ENCODE measurements at regions not wholly inside any gene's neighbourhood (a gene's known extent, or its start where the extent isn't known, plus 50 kb on each side); places are given as distances from the start of the nearest gene placed in this dataset.

GRCh38 chr20:50343125-50343489 is 152.5 kb downstream of the CEBPB start:
- DNase-seq (ENCODE audit: low read depth): no peak

GRCh38 chr20:50343490-50344179 is 153.0 kb downstream of the CEBPB start:
- no peak for DNase-seq (ENCODE audit: low read depth)

- DNase-seq (ENCODE audit: low read depth): no peak
Observed at GRCh38 chr20:50344232-50345071, 153.8 kb downstream of the CEBPB start.

GRCh38 chr20:50345712-50346373 is 155.2 kb downstream of the CEBPB start:
- no peak for DNase-seq (ENCODE audit: low read depth)

GRCh38 chr20:50346374-50347283 is 156.0 kb downstream of the CEBPB start:
- DNase-seq (ENCODE audit: low read depth): peak; percentile 85

GRCh38 chr20:50347284-50348063 is 156.8 kb downstream of the CEBPB start:
- no peak for DNase-seq (ENCODE audit: low read depth)

GRCh38 chr20:50348096-50348495 is 157.5 kb downstream of the CEBPB start:
- no peak for DNase-seq (ENCODE audit: low read depth)

GRCh38 chr20:50350510-50351249 is 159.5 kb upstream of the PTPN1 start:
- DNase-seq (ENCODE audit: low read depth): no peak

GRCh38 chr20:50351541-50351940 is 158.6 kb upstream of the PTPN1 start:
- DNase-seq (ENCODE audit: low read depth): no peak

- DNase-seq (ENCODE audit: low read depth): no peak
Observed at GRCh38 chr20:50353289-50353961, 156.8 kb upstream of the PTPN1 start.

GRCh38 chr20:50354721-50355589 is 155.2 kb upstream of the PTPN1 start:
- no peak for DNase-seq (ENCODE audit: low read depth)

GRCh38 chr20:50355590-50356524 is 154.3 kb upstream of the PTPN1 start:
- DNase-seq (ENCODE audit: low read depth): no peak

- DNase-seq (ENCODE audit: low read depth): no peak
Observed at GRCh38 chr20:50356525-50356885, 153.7 kb upstream of the PTPN1 start.

GRCh38 chr20:50356962-50357782 is 153.0 kb upstream of the PTPN1 start:
- DNase-seq (ENCODE audit: low read depth): no peak

GRCh38 chr20:50357783-50358161 is 152.4 kb upstream of the PTPN1 start:
- DNase-seq (ENCODE audit: low read depth): no peak

- no peak for DNase-seq (ENCODE audit: low read depth)
Observed at GRCh38 chr20:50358166-50358565, 152.0 kb upstream of the PTPN1 start.

GRCh38 chr20:50358971-50359370 is 151.2 kb upstream of the PTPN1 start:
- no peak for DNase-seq (ENCODE audit: low read depth)
